ENCODE measurements at regions not wholly inside any gene's neighbourhood (a gene's known extent, or its start where the extent isn't known, plus 50 kb on each side); places are given as distances from the start of the nearest gene placed in this dataset.

DNA sequence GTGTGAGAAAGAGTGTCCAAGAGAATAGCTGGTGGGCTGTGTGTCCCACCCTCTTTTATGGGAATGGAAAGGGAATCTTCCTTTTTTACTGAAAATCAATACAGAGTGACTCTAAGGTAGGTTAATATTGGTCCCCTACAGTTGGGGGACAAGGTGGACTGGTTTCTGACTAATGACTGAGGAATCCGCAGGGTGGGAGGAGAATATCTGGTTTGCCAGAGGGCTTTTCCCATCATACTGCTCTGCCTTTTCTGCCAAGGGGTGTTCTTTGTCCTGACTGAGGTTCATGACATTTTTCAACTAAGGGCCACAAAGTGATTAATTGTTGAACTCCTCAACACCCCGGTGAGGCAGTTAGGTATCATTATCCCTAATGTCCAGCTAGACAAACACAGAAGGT, 261.6 kb downstream of the SPATA18 start:
- Histone ChIP-seq H3K9ac (ENCODE audit: low read length) (no peak overlapping the region), H3K27ac (ENCODE audit: low read length) (no peak overlapping the region), H4K20me1 (ENCODE audit: insufficient read depth, low read length) (no peaks in the 10 kb centered on the region), H3K36me3 (replicated peaks; ENCODE audit: insufficient read depth, low read length) (no peaks in the 10 kb centered on the region), H3K9me2 (replicated peaks; ENCODE audit: insufficient read depth, low read length) (no peaks in the 10 kb centered on the region), H2AFZ (ENCODE audit: low read length) (no peak overlapping the region), H3F3A (ENCODE audit: insufficient read depth, low read length) (no peaks in the 10 kb centered on the region), H3K9me3 (replicated peaks; ENCODE audit: insufficient read depth, low read length) (no peaks in the 10 kb centered on the region), H3K4me2 (ENCODE audit: low read depth, low read length) (no peak overlapping the region), H3K27me3 (replicated peaks; ENCODE audit: insufficient read depth, low read length) (no peaks in the 10 kb centered on the region), H3K4me1 (ENCODE audit: low read length) (no peaks in the 10 kb centered on the region), H3K79me2 (ENCODE audit: low read length) (no peaks in the 10 kb centered on the region), H3K4me3 (ENCODE audit: low read length) (no peak overlapping the region)
- TF ChIP-seq EZH2 (optimal IDR thresholded peaks at IDR 0.05; ENCODE audit: low read depth, low read length), result no peak
- TF ChIP-seq, protein P1, sequence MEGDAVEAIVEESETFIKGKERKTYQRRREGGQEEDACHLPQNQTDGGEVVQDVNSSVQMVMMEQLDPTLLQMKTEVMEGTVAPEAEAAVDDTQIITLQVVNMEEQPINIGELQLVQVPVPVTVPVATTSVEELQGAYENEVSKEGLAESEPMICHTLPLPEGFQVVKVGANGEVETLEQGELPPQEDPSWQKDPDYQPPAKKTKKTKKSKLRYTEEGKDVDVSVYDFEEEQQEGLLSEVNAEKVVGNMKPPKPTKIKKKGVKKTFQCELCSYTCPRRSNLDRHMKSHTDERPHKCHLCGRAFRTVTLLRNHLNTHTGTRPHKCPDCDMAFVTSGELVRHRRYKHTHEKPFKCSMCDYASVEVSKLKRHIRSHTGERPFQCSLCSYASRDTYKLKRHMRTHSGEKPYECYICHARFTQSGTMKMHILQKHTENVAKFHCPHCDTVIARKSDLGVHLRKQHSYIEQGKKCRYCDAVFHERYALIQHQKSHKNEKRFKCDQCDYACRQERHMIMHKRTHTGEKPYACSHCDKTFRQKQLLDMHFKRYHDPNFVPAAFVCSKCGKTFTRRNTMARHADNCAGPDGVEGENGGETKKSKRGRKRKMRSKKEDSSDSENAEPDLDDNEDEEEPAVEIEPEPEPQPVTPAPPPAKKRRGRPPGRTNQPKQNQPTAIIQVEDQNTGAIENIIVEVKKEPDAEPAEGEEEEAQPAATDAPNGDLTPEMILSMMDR (IDR thresholded peaks at IDR 0.05; ENCODE audit: low read length), result no peak
- TF ChIP-seq EZH2phosphoT487 (IDR thresholded peaks at IDR 0.05; ENCODE audit: low read length), result no peak
- DNase-seq, result no peak

DNA sequence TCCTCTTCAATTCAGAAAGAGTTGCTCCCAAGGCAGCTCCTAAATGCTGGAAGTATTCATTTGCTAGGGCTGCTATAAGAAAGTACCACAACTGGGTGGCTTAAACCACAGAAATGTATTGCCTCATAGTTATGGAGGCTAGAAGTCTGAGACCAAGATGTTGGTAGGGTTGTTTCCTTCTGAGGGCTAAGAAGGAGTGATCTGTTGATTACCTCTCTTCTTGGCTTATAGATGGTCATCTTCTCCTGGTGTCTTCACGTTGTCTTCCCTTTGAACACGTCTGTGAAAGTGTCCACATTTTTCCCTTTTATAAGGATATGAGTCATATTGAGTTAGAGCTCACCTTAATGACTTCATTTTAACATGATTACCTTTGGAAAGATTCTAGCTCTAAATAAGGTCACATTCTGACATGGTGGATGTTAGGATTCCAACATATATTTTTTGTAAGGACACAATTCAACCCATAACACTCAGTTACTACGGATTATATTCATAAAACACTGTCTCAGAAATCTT, 266.3 kb downstream of the SPATA18 start:
- Histone ChIP-seq H4K20me1 (ENCODE audit: insufficient read depth, low read length) (no peaks in the 10 kb centered on the region), H3K27ac (ENCODE audit: low read length) (no peak overlapping the region)

DNA sequence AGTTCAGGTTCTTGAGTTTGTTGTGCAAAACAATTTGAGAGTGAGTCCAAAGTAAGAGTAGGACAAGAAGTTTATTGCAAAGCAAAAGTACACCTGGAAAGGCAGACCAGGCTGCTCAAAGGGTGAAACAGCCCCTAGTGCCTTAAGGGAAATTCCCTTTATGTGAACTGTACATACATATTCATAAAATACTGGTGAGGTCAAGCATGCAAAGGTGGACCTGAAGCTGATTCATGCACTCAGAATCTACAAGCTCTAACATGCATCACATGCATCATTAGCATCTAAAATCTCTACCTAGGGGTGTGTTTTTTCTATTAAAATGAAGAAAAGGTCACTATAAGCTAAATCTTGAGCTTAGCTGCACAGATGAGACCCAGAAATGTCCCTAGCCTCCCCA, 266.9 kb downstream of the SPATA18 start:
- no peak for DNase-seq
- Histone ChIP-seq H3K36me3 (replicated peaks; ENCODE audit: insufficient read depth, low read length) (no peaks in the 10 kb centered on the region), H2AFZ (ENCODE audit: low read length) (no peak overlapping the region), H3K9me2 (replicated peaks; ENCODE audit: insufficient read depth, low read length) (no peaks in the 10 kb centered on the region), H3K4me2 (ENCODE audit: low read depth, low read length) (no peak overlapping the region), H3K27ac (ENCODE audit: low read length) (no peak overlapping the region), H3K9me3 (replicated peaks; ENCODE audit: insufficient read depth, low read length) (no peaks in the 10 kb centered on the region), H3K79me2 (ENCODE audit: low read length) (no peaks in the 10 kb centered on the region), H3K4me1 (ENCODE audit: low read length) (no peaks in the 10 kb centered on the region), H3K4me3 (ENCODE audit: low read length) (no peak overlapping the region), H3K9ac (ENCODE audit: low read length) (no peak overlapping the region), H3K27me3 (replicated peaks; ENCODE audit: insufficient read depth, low read length) (no peaks in the 10 kb centered on the region), H3F3A (ENCODE audit: insufficient read depth, low read length) (no peaks in the 10 kb centered on the region), H4K20me1 (ENCODE audit: insufficient read depth, low read length) (no peaks in the 10 kb centered on the region)
- TF ChIP-seq EZH2phosphoT487 (IDR thresholded peaks at IDR 0.05; ENCODE audit: low read length) (no peak), EZH2 (optimal IDR thresholded peaks at IDR 0.05; ENCODE audit: low read depth, low read length) (no peak)
- TF ChIP-seq, protein P1 (IDR thresholded peaks at IDR 0.05; ENCODE audit: low read length), result no peak

More for the DNA sequence above, 266.3 kb downstream of the SPATA18 start:
- Histone ChIP-seq H3K4me3 (ENCODE audit: low read length) (no peak overlapping the region), H3K9ac (ENCODE audit: low read length) (no peak overlapping the region), H3K9me2 (replicated peaks; ENCODE audit: insufficient read depth, low read length) (no peaks in the 10 kb centered on the region), H3F3A (ENCODE audit: insufficient read depth, low read length) (no peaks in the 10 kb centered on the region), H3K27me3 (replicated peaks; ENCODE audit: insufficient read depth, low read length) (no peaks in the 10 kb centered on the region), H3K79me2 (ENCODE audit: low read length) (no peaks in the 10 kb centered on the region), H3K9me3 (replicated peaks; ENCODE audit: insufficient read depth, low read length) (no peaks in the 10 kb centered on the region), H3K4me1 (ENCODE audit: low read length) (no peaks in the 10 kb centered on the region), H3K4me2 (ENCODE audit: low read depth, low read length) (no peak overlapping the region), H3K36me3 (replicated peaks; ENCODE audit: insufficient read depth, low read length) (no peaks in the 10 kb centered on the region), H2AFZ (ENCODE audit: low read length) (no peak overlapping the region)
- no peak for DNase-seq
- TF ChIP-seq, protein P1 (IDR thresholded peaks at IDR 0.05; ENCODE audit: low read length), result no peak
- TF ChIP-seq EZH2phosphoT487 (IDR thresholded peaks at IDR 0.05; ENCODE audit: low read length), result no peak
- TF ChIP-seq EZH2 (optimal IDR thresholded peaks at IDR 0.05; ENCODE audit: low read depth, low read length), result no peak
